ENCODE measurements at regions not wholly inside any gene's neighbourhood (a gene's known extent, or its start where the extent isn't known, plus 50 kb on each side); places are given as distances from the start of the nearest gene placed in this dataset.
A peak's percentile ranks its signal among the peaks of the same experiment; 100 is the strongest.

- FAIRE-seq, result no peak
Measured at GRCh38 chr3:162443376-162443775, 946.8 kb downstream of the OTOL1 start.

DNA sequence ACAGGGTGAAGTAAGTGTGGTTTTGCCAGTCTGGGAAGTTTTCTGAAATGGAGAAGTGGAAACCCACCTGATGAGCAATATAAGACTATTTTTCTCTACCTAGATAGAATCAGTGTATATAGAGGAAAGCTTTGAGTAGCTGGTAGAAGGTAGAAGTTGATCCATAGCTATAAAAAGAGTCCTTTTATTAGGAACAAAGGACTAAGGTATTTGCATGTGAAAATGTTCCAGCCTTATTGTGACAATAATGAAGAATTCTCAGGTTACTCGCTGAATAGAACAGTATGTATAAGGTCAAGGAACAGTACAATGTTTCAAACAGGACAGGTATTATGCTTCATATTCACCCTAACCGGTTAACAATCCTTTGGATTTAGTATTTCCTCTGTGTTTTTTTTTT lies 972.2 kb downstream of the OTOL1 start:
- no peak for FAIRE-seq

GRCh38 chr3:162487138-162487537 lies 990.5 kb downstream of the OTOL1 start:
- no peak for FAIRE-seq

DNA sequence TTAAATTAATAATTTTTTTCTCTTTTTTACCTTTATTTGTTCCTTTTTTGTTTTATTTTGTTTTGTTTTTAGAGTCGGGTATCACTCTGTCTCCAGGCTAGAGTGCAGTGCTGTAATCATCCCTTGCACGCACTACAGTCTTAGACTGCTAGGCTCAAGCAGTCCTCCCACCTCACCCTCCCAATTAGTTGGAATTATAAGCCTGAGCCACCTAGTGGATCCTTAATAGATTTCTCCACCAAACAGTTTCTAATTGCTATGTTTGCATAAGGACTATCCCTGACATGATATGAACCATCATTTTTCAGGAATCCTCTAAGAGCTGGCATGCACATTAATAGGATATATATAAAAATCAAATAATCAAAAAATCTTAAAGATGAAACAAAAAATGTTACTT lies 993.2 kb downstream of the OTOL1 start:
- FAIRE-seq, result no peak

GRCh38 chr3:162491952-162492351 lies 995.3 kb downstream of the OTOL1 start:
- FAIRE-seq, result no peak

DNA sequence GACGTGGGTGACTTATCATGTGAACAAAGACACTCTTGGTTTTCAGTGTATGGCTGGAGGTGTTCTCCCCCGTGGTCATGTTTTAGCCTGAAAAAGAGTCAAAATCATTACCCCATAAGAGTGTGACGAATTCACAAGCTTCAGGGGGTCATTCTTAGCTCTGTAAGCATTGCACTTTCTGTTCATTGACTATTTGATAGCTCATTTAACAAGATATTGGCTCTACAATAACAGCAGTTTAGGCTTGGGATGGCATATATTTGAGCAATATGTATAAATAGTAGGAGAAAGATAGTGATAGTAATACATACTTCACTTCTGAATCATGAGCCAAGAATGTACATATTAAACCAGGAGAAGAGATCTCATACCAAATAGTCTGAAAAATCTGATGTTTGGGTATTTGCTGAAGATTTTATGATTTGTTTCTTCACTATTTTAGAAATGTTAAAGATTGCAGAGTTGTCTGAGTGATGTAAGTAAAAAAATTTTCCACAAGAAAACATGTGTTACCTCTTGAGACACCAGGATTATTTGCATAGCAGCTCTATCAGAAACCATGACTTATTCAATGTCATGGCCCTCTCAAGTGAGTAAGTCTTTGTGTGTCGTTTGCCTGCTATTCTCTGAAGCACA lies 996.0 kb downstream of the OTOL1 start:
- FAIRE-seq, result no peak

DNA sequence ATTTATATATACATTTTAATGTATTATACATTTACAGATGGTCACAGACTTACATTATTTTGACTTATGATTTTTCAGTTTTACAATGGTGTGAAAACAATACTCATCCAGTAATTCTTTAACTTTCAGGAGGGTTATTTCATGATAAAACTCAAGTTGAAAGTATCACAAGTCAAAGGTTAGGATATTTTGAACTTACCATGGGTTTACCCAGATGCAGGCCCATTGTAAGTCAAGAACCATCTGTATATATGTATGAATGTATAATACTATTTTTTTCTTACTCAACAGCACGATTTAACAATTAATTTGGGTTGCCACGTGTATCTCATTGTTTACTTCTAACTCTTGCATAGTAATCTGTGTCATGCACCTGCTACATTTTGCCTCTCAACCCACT lies 1002.0 kb downstream of the OTOL1 start:
- FAIRE-seq, result no peak

GRCh38 chr3:162507397-162507796 lies 1010.8 kb downstream of the OTOL1 start:
- peak; percentile 80 for FAIRE-seq

- FAIRE-seq, result no peak
Measured at GRCh38 chr3:162512488-162512887, 1015.9 kb downstream of the OTOL1 start.

DNA sequence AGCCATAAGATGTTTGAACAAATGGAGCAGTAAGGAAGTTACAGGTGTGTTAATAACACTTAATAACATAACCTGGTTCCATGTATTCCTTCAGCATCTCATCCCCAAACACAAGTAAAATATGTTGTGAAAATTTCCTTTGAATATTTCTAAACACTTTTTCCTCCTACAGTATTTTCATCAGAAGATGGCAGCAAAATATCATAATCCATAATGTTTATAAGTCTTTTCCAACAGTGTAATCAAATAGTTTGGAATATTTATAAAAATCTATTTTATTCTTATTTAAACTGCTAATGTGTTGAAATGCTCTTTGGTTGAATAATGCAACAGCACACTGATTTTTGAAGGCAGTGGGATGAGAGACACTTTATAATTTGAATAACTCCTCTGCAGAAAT lies 1020.5 kb downstream of the OTOL1 start:
- FAIRE-seq, result no peak

- FAIRE-seq, result no peak
Measured at GRCh38 chr3:162521669-162522068, 1025.1 kb downstream of the OTOL1 start.

GRCh38 chr3:162525066-162525742 lies 1028.6 kb downstream of the OTOL1 start:
- FAIRE-seq, result no peak

DNA sequence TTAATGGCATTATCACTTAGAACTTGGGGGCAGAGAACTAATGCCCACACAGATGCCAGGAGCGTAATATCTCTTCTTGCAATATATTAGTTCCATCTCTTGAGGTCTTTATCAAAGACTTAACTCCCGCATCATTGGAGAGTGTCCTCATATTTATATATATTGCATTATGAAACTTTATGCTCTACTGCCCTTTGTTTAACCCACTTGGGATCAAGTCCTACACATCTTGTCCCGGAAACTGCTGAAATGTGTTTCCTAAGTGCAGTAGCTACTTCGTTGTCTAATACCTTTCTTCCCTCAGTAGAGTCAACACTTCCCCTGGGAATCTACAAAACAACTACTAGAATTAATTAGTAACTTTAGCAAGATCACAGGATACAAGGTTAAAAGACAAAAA lies 1029.2 kb downstream of the OTOL1 start:
- FAIRE-seq, result no peak

DNA sequence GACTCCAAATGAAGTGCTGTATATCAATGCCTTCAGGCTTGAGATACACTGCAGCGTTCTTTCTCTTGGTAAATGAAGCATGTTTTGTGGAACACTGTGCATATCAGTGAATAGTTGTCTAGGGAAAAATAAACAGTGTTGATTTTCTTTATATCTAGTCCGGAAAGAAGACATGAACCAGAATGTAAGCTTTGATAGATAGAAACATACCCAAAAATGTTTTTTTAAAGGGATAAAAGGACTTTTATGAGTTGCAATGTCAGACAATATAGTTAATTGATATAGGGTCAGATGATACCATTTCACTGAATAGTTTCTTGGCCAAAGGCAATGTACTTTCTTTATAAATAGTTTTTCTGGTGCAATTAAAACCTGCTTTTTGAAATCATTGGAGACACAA lies 1037.8 kb downstream of the OTOL1 start:
- no peak for FAIRE-seq

DNA sequence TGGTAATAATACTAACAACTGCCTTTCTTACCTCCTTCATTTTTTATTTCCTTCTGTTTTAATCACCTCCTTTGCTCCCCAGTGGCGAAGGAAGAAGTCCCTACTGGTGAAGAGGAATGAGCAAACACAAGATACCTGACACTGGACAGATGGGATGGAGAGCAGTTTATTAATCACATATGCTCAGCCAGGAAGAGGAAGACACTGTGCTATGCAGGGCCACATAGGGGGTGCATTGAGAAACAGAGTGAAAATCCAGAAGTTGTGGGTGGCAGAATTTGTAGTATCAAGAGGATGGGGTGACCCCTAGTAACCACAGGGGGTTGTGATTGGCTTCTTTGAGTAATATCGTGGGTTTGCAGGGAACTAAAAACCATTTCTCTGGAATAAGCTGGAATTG lies 1041.9 kb downstream of the OTOL1 start:
- FAIRE-seq, result no peak

GRCh38 chr3:162538906-162539305 lies 1042.3 kb downstream of the OTOL1 start:
- no peak for FAIRE-seq

DNA sequence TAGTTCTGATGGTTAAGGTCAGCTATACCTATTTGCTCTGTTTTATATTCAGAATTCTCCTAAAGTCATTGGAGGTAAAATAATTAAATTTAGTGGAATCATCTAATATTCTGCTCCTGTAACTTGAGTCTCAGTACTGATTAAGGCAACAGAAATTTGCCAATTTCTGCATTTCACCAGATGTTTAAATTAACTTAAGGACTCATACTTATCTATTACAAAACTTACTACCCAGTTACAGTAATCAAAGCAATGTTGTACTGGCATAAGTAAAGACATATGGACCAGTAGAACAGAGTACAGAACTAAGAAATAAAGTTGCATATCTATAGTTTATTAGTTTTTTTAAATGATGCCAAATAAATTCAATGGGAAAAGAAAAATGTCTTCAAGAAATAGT lies 1043.8 kb downstream of the OTOL1 start:
- no peak for FAIRE-seq

DNA sequence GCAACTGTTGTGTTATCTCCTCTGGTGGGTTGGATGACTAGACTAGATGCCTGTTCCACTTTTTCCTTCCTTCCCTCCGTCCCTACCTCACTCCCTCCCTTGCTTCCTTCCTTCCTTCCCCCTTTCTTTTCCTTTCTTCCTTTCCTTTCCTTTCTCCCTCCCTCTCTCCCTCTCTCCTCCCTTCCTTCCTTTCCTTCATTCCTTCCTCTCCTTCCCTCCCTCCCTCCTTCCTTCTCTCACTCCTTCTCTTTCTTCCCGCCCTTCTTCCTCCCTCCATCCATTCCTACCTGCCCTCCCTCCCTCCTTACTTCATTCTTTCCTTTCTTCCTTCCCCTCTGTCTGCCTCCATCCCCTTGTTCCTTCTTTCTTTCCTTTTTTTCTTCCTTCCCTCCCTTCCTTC lies 1045.3 kb downstream of the OTOL1 start:
- no peak for FAIRE-seq

DNA sequence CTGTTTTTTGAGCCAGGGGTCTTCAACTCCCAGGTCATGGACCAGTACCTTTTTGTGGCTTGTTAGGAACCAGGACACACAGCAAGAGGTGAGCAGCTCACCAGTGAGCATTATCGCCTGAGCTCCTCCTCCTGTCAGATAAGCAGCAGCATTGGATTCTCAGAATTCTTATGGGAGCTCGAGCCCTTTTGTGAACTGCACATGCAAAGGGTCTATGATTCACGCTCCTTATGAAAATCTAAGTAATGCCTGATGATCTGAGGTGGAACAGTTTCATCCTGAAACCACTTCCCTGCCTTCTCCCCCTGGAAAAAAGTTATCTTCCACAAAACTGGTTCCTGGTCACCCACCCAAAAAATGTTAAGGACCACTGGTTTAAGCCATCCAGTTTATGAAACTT lies 1047.6 kb downstream of the OTOL1 start:
- no peak for FAIRE-seq

DNA sequence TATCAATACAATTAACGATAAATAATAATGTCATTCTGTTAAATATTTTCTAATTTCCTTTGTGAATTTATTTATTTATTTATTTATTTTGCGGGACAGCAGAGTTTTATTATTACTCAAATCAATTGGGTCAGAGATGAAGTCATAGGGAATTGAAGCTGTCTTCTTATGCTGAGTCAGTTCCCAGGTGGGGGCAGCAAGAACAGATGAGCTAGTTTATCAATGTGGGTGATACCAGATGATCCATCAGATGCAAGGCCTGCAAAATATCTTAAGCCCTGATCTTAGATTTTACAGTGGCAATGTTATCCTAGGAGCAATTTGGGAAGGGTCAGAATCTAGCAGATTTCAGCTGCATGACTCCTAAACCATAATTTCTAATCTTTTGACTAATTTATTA lies 1050.3 kb downstream of the OTOL1 start:
- FAIRE-seq, result no peak

- no peak for FAIRE-seq
Measured at GRCh38 chr3:162547321-162547720, 1050.7 kb downstream of the OTOL1 start.

GRCh38 chr3:162555761-162556160 lies 1059.2 kb downstream of the OTOL1 start:
- FAIRE-seq, result no peak

DNA sequence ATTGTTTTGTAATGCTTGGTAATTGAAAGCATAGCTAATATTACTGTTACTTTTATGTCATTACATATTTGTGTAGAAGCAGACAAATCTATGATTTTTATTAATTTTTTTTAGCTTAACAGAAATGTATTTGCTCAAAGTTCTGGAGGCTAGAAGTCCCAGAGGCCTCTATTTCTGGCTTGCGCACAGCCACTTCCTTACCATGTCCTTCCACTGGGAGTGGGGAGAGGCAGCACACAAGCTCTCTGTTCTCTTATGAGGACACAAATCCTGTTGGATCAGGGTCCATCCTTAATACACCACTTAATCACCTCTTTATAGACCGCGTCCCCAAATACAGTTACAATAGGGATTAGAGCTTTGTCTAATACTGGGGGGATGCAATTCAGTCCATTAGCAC lies 1061.4 kb downstream of the OTOL1 start:
- FAIRE-seq, result no peak

- FAIRE-seq, result no peak
Measured at GRCh38 chr3:162568706-162569105, 1072.1 kb downstream of the OTOL1 start.

DNA sequence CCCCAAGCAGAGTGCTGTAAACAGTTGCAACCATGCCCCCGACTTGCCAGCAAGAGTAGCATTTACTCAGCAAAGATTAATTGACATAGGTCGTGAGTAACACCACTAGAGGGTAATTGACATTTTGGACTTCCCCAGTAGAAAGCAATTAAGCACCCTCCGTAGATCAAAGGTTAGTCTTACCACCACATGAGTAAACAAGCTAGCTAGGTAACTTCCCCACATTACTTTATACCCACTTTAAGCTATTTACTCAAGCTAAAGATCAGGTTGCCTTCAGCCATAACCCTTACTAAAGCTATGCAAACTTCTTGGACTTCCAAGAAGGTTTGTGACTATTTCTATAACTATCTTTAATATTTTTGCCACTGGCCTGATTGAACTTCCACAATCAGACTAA lies 1072.7 kb downstream of the OTOL1 start:
- no peak for FAIRE-seq
